Body of pancreas (tissue), 4 donors: ENCODE measurements at regions not wholly inside any gene's neighbourhood (a gene's known extent, or its start where the extent isn't known, plus 50 kb on each side); places are given as distances from the start of the nearest gene placed in this dataset.

Experiments used
- CTCF ChIP-seq, 7 experiments: fragments of 450-650 bp in 4 of 7; fragments of 200-600 bp in 3 of 7; sonication (generic) in 3 of 7; IDR thresholded peaks; one replicate each; pipeline ENCODE4 v1.5.1; 2016 to 2019; ENCODE audit warnings: antibody characterized with exemption in 7 of 7
- POLR2A ChIP-seq, 3 donors: fragments of 450-650 bp; IDR thresholded peaks; one replicate each; pipeline ENCODE4 v1.6.1; 2016; ENCODE audit warnings: antibody characterized with exemption in 3 of 3, mild to moderate bottlenecking in 2 of 3

DNA sequence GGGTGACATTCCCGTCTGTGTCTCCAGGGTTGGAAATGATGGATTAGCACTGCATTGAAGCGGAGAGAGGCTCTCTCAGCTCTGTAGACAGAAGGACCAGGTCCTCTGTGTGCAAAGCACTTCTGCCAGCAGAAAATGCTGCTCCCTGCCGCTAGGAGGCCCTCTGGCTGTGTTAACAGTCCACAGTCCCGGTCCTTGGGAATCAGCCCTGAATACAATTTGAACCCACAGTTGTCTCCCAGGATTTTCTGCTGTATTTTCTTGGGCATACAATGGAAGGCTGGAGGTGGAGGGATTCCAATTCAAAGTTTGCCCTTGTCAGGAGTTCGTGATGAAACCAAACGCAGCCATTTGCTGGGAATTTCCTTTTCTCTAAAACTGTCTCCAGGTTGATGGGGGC lies 205.2 kb downstream of the GLRX3 start:
- TF ChIP-seq CTCF (IDR thresholded peaks at IDR 0.05) (peak; percentile 10 to 67 (median 62)), POLR2A (IDR thresholded peaks at IDR 0.05) (no peak)
